ENCODE measurements at regions not wholly inside any gene's neighbourhood (a gene's known extent, or its start where the extent isn't known, plus 50 kb on each side); places are given as distances from the start of the nearest gene placed in this dataset.
A peak's percentile ranks its signal among the peaks of the same experiment; 100 is the strongest.
"Not testable (repeated sequence)": the region's sequence is repeated elsewhere in the genome, so short reads cannot be mapped to it uniquely, and the experiment has no call there.

- DNase-seq, result no peak
- peaks cover 13% of the 10 kb centered on the region for H3K9me3 Mint-ChIP-seq
- no peak overlapping the region for H3K4me3 Mint-ChIP-seq
- peaks cover 29% of the 10 kb centered on the region for H3K4me1 Mint-ChIP-seq (ENCODE audit: low read depth)
- H3K27me3 Mint-ChIP-seq (ENCODE audit: insufficient read depth), result no peaks in the 10 kb centered on the region
- H3K27ac Mint-ChIP-seq, result no peak overlapping the region; the same call in 1 of the 2 replicates
- peaks cover 41% of the 10 kb centered on the region for H3K36me3 Mint-ChIP-seq (ENCODE audit: low read depth)
- TF ChIP-seq CTCF (IDR thresholded peaks at IDR 0.05), result no peak
Measured at GRCh38 chr6:144793744-144794143, 508.6 kb downstream of the UTRN start.

- not testable (repeated sequence) for H3K27ac Mint-ChIP-seq; H3K27me3 Mint-ChIP-seq (ENCODE audit: insufficient read depth); DNase-seq; H3K4me3 Mint-ChIP-seq
- H3K4me1 Mint-ChIP-seq (ENCODE audit: low read depth), result peaks cover 38% of the 10 kb centered on the region
- peaks cover 13% of the 10 kb centered on the region for H3K9me3 Mint-ChIP-seq
- H3K36me3 Mint-ChIP-seq (ENCODE audit: low read depth), result peaks cover 52% of the 10 kb centered on the region
Measured at GRCh38 chr6:144795022-144795421, 509.9 kb downstream of the UTRN start.

GRCh38 chr6:144796070-144796469, 510.9 kb downstream of the UTRN start:
- H3K9me3 Mint-ChIP-seq, result peaks cover 13% of the 10 kb centered on the region
- no peak for DNase-seq
- TF ChIP-seq CTCF (IDR thresholded peaks at IDR 0.05), result no peak
- H3K27ac Mint-ChIP-seq, result no peak overlapping the region
- H3K36me3 Mint-ChIP-seq (ENCODE audit: low read depth), result peaks cover 51% of the 10 kb centered on the region
- H3K27me3 Mint-ChIP-seq (ENCODE audit: insufficient read depth), result no peaks in the 10 kb centered on the region
- H3K4me3 Mint-ChIP-seq, result no peak overlapping the region
- peaks cover 44% of the 10 kb centered on the region for H3K4me1 Mint-ChIP-seq (ENCODE audit: low read depth)

- H3K4me1 Mint-ChIP-seq (ENCODE audit: low read depth), result peaks cover 44% of the 10 kb centered on the region
- no peak for TF ChIP-seq CTCF (IDR thresholded peaks at IDR 0.05)
- H3K4me3 Mint-ChIP-seq, result peak overlapping the region; percentile 53
- H3K36me3 Mint-ChIP-seq (ENCODE audit: low read depth), result peaks cover 49% of the 10 kb centered on the region
- H3K27me3 Mint-ChIP-seq (ENCODE audit: insufficient read depth), result no peaks in the 10 kb centered on the region
- peaks cover 13% of the 10 kb centered on the region for H3K9me3 Mint-ChIP-seq
- H3K27ac Mint-ChIP-seq, result peak overlapping the region; percentile 46
- DNase-seq, result peak; percentile 78
Measured at GRCh38 chr6:144797881-144798589, 512.9 kb downstream of the UTRN start.

- no peak overlapping the region for H3K4me3 Mint-ChIP-seq
- H3K4me1 Mint-ChIP-seq (ENCODE audit: low read depth), result peaks cover 66% of the 10 kb centered on the region
- H3K9me3 Mint-ChIP-seq, result no peaks in the 10 kb centered on the region
- H3K36me3 Mint-ChIP-seq (ENCODE audit: low read depth), result peaks cover 36% of the 10 kb centered on the region
- TF ChIP-seq CTCF (IDR thresholded peaks at IDR 0.05), result no peak
- DNase-seq, result no peak
- H3K27me3 Mint-ChIP-seq (ENCODE audit: insufficient read depth), result no peaks in the 10 kb centered on the region
- no peak overlapping the region; the same call in 1 of the 2 replicates for H3K27ac Mint-ChIP-seq
Measured at GRCh38 chr6:144804246-144804790, 519.2 kb downstream of the UTRN start.

- peaks cover 69% of the 10 kb centered on the region for H3K4me1 Mint-ChIP-seq (ENCODE audit: low read depth)
- H3K36me3 Mint-ChIP-seq (ENCODE audit: low read depth), result peaks cover 36% of the 10 kb centered on the region
- no peak overlapping the region; the same call in 1 of the 2 replicates for H3K4me3 Mint-ChIP-seq
- no peak for TF ChIP-seq CTCF (IDR thresholded peaks at IDR 0.05)
- H3K9me3 Mint-ChIP-seq, result no peaks in the 10 kb centered on the region
- H3K27ac Mint-ChIP-seq, result no peak overlapping the region
- DNase-seq, result no peak
- H3K27me3 Mint-ChIP-seq (ENCODE audit: insufficient read depth), result peaks cover 2% of the 10 kb centered on the region; the same call in 1 of the 2 replicates
Measured at GRCh38 chr6:144805049-144805448, 519.9 kb downstream of the UTRN start.

Measured in HFFc6 (cell line).